Lower leg skin (tissue), 3 donors: ENCODE measurements at regions not wholly inside any gene's neighbourhood (a gene's known extent, or its start where the extent isn't known, plus 50 kb on each side); places are given as distances from the start of the nearest gene placed in this dataset.

Experiments used
- CTCF ChIP-seq, 3 donors: fragments of 450-650 bp; IDR thresholded peaks; one replicate each; pipeline ENCODE4 v1.5.1; 2016; ENCODE audit warnings: antibody characterized with exemption in 3 of 3, mild to moderate bottlenecking in 3 of 3, moderate library complexity in 2 of 3
- POLR2A ChIP-seq, 2 donors: fragments of 450-650 bp; IDR thresholded peaks; one replicate each; pipeline ENCODE4 v1.6.1; 2016 to 2017; ENCODE audit warnings: antibody characterized with exemption in 2 of 2, mild to moderate bottlenecking in 1 of 2, moderate library complexity in 1 of 2

- TF ChIP-seq CTCF (IDR thresholded peaks at IDR 0.05): no peak
- TF ChIP-seq POLR2A (IDR thresholded peaks at IDR 0.05): no peak
Measured at GRCh38 chr3:28155631-28156030, 85.8 kb upstream of the CMC1 start.
